ENCODE measurements at regions not wholly inside any gene's neighbourhood (a gene's known extent, or its start where the extent isn't known, plus 50 kb on each side); places are given as distances from the start of the nearest gene placed in this dataset.

GRCh38 chr14:76580967-76581366 is 180.3 kb upstream of the VASH1 start:
- TF ChIP-seq CTCF (IDR thresholded peaks at IDR 0.05), result no peak
- no peak for TF ChIP-seq POLR2A (IDR thresholded peaks at IDR 0.05)

Measured in adrenal gland (tissue), 5 donors.